ENCODE measurements at regions not wholly inside any gene's neighbourhood (a gene's known extent, or its start where the extent isn't known, plus 50 kb on each side); places are given as distances from the start of the nearest gene placed in this dataset.

DNA sequence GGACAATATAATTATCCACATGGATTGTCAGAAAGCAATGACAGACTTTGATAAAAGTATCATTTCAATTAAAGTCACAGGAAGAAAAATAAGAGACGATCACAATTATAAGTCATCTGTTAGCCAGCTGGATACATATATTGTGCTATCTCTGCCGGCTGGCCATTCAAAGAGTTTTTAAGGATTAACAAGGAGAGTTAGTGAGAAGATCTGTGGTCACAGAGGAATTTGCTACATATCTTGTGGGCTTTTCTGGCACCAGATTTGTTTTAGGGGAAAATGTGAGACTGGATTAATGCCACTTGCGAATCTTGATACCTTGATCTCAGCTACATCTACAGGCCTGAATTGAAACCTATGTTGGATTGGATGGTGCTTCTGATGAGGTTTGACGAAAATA, 90.9 kb upstream of the MANSC4 start:
- Mint-ChIP-seq H3K36me3 (ENCODE audit: insufficient read depth) (peaks cover 2% of the 10 kb centered on the region), H3K4me1 (ENCODE audit: low read depth) (no peaks in the 10 kb centered on the region), H3K27ac (no peak overlapping the region), H3K9me3 (ENCODE audit: low read depth) (peaks cover 13% of the 10 kb centered on the region), H3K4me3 (ENCODE audit: low read depth) (no peak overlapping the region), H3K27me3 (no peaks in the 10 kb centered on the region)
- TF ChIP-seq, protein P1, sequence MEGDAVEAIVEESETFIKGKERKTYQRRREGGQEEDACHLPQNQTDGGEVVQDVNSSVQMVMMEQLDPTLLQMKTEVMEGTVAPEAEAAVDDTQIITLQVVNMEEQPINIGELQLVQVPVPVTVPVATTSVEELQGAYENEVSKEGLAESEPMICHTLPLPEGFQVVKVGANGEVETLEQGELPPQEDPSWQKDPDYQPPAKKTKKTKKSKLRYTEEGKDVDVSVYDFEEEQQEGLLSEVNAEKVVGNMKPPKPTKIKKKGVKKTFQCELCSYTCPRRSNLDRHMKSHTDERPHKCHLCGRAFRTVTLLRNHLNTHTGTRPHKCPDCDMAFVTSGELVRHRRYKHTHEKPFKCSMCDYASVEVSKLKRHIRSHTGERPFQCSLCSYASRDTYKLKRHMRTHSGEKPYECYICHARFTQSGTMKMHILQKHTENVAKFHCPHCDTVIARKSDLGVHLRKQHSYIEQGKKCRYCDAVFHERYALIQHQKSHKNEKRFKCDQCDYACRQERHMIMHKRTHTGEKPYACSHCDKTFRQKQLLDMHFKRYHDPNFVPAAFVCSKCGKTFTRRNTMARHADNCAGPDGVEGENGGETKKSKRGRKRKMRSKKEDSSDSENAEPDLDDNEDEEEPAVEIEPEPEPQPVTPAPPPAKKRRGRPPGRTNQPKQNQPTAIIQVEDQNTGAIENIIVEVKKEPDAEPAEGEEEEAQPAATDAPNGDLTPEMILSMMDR (IDR thresholded peaks at IDR 0.05; ENCODE audit: unreplicated experiment): no peak
- no peak for DNase-seq (ENCODE audit: low spot score, unreplicated experiment)

DNA sequence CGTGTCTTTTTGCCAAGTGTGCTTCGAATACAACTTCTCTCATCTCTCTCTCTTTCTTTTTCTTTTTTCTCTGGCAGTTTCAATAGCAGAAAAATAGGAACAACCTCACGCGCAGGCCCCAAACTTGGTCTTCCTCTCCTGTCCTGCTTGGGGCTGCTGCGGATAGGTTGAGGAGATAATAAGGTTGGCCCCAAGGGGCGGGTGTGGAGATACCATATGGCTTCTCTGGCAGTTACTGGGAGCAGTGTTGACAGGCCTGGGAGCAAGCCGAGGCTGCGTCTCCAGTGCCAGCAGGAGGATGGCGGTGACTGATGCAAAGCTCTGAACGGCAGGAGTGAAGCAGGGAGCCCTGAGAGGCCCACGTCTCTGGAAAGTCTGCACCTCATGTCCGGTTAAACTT, 89.5 kb upstream of the MANSC4 start:
- DNase-seq (ENCODE audit: low spot score, unreplicated experiment): no peak

DNA sequence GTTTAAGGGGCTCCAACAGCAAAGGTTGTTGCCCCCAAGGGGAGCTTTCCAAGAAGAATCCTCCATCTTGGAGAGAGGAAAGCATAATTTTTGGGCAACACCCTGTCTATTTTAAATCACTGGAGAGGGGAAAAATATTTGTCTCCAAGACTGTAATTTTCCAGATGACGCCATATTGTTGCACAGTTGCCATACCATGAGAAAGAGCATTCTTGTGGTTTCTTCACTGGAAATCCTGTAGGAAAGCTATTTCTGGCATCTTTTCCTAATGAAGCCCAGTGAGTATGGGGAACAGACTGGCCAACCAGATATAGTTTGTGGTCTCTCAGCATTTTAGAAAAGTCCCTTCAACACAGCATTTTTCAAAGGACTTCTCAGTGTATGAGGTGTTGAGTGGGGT, 88.1 kb upstream of the MANSC4 start:
- Mint-ChIP-seq H3K27me3 (no peaks in the 10 kb centered on the region), H3K27ac (no peak overlapping the region), H3K4me1 (ENCODE audit: low read depth) (no peaks in the 10 kb centered on the region), H3K36me3 (ENCODE audit: insufficient read depth) (no peaks in the 10 kb centered on the region), H3K4me3 (ENCODE audit: low read depth) (no peak overlapping the region), H3K9me3 (ENCODE audit: low read depth) (peaks cover 7% of the 10 kb centered on the region)
- TF ChIP-seq, protein P1 (IDR thresholded peaks at IDR 0.05; ENCODE audit: unreplicated experiment): no peak
- DNase-seq (ENCODE audit: low spot score, unreplicated experiment): no peak

More for the DNA sequence above, 89.5 kb upstream of the MANSC4 start:
- Mint-ChIP-seq H3K9me3 (ENCODE audit: low read depth) (peaks cover 7% of the 10 kb centered on the region), H3K27ac (no peak overlapping the region), H3K36me3 (ENCODE audit: insufficient read depth) (no peaks in the 10 kb centered on the region), H3K4me3 (ENCODE audit: low read depth) (no peak overlapping the region), H3K27me3 (no peaks in the 10 kb centered on the region), H3K4me1 (ENCODE audit: low read depth) (no peaks in the 10 kb centered on the region)
- TF ChIP-seq, protein P1 (IDR thresholded peaks at IDR 0.05; ENCODE audit: unreplicated experiment): no peak

DNA sequence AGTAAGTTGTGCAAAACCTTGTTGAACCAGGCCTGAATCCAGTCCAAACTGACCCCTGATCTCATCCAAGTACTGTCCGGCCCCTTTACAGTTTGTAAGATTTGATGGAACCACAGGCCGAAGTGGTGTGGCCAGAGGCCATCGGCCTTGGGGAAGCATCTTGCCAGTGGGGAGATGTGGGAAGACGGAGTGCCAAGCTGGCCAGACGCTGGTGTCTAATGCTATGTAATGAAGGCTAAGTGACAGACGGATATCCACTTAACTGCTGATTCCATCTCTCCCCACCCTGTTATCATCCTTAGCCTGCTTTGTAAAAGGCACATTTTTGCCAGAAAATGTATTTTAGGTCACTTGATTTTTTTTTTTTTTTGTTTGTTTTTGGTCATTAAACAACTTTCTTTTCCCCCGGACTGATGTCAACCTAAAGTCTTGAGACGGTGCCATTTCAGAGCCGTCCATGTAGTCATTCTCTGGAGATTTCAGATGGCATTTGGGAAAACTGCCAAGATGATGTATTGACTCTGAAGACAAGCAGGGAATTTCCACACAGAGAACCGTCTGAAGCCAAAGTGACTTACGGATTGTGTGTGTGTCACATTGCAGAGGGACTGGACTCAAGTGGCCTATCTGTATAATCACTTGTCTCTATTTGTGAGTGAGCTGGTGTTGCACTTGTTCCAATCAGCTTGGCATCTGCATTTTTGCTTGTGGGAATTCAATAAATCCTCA, 86.5 kb upstream of the MANSC4 start:
- DNase-seq (ENCODE audit: low spot score, unreplicated experiment): no peak

DNA sequence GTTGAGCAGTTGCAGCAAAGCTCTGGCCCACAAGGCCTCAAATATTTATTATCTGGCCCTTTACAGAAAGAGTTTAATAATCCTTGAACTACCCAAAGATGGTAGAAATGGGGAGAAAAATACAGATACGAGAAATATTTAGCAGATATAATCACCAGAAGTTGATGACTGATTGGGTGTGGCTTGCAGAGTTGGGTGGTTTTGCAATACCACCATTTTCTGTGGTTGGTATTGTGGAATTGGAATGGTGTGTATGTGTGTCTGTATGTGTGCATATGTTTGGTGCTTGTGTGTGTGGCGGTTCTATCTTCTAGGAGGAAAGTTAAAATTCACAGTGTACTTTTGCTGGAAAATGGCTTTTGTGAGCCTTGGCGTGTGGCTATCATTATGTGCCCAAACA, 85.4 kb upstream of the MANSC4 start:
- TF ChIP-seq, protein P1 (IDR thresholded peaks at IDR 0.05; ENCODE audit: unreplicated experiment): no peak
- Mint-ChIP-seq H3K4me1 (ENCODE audit: low read depth) (no peaks in the 10 kb centered on the region), H3K27me3 (no peaks in the 10 kb centered on the region), H3K9me3 (ENCODE audit: low read depth) (no peaks in the 10 kb centered on the region), H3K36me3 (ENCODE audit: insufficient read depth) (no peaks in the 10 kb centered on the region), H3K27ac (no peak overlapping the region), H3K4me3 (ENCODE audit: low read depth) (no peak overlapping the region)
- no peak for DNase-seq (ENCODE audit: low spot score, unreplicated experiment)

More for the DNA sequence above, 86.5 kb upstream of the MANSC4 start:
- Mint-ChIP-seq H3K27me3 (no peaks in the 10 kb centered on the region), H3K27ac (no peak overlapping the region), H3K36me3 (ENCODE audit: insufficient read depth) (no peaks in the 10 kb centered on the region), H3K4me1 (ENCODE audit: low read depth) (no peaks in the 10 kb centered on the region), H3K9me3 (ENCODE audit: low read depth) (no peaks in the 10 kb centered on the region), H3K4me3 (ENCODE audit: low read depth) (no peak overlapping the region)
- TF ChIP-seq, protein P1 (IDR thresholded peaks at IDR 0.05; ENCODE audit: unreplicated experiment): no peak
